ENCODE measurements at regions not wholly inside any gene's neighbourhood (a gene's known extent, or its start where the extent isn't known, plus 50 kb on each side); places are given as distances from the start of the nearest gene placed in this dataset.

DNA sequence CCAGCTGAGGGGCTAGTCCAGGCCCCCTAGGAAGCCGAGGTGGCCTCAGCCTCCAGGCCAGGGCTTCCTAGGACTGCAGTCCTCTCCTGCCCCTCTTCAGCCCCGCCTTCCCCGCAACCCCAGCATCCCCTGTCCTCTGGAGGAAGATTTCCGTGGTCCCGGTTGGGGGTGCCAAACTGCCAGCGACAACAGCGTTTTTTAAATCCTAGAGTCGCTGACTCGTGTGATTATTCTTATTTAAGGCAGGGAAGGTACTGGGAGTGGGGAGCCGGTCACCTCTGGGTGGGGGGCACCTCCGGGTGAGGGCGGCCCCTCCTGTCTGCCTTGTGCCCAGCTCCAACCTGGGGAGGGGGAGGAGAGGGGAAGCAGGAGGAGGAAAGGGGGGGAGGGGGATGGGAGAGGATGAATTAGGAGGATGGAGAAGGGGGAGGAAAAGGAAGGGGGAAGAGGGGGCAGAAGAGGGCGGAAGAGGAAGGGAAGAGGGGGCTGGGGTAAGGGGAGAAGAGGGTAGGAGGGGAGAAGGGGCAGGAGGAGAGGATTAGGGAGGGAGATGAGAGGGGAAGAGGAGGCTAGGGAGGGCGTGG, 173.1 kb upstream of the IER5L start:
- Histone ChIP-seq H3K9ac (replicated peaks; ENCODE audit: extremely low read depth, insufficient read depth, low read length) (no peak overlapping the region), H3K4me3 (replicated peaks in 1 of 3; ENCODE audit: insufficient read depth in 1 of 3, low read depth in 1 of 3, low read length in 3 of 3) (no peak overlapping the region), H3K27me3 (ENCODE audit: control insufficient read depth in 2 of 2, insufficient read depth in 2 of 2, low read length in 2 of 2) (no peaks in the 10 kb centered on the region), H3K9me1 (replicated peaks; ENCODE audit: control insufficient read depth, extremely low read depth, insufficient read depth, low read length) (no peaks in the 10 kb centered on the region), H3K27ac (ENCODE audit: insufficient read depth, low read depth, low read length) (no peak overlapping the region), H3K36me3 (ENCODE audit: control insufficient read depth in 2 of 2, extremely low read depth in 1 of 2, insufficient read depth in 2 of 2, low read length in 2 of 2) (no peaks in the 10 kb centered on the region), H2AFZ (ENCODE audit: low read depth, low read length) (no peak overlapping the region), H3K4me2 (ENCODE audit: insufficient read depth, low read length) (no peak overlapping the region), H4K20me1 (replicated peaks; ENCODE audit: control insufficient read depth, extremely low read depth, insufficient read depth, low read length) (no peaks in the 10 kb centered on the region), H3K9me3 (replicated peaks; ENCODE audit: control insufficient read depth, insufficient read depth, low read length) (no peaks in the 10 kb centered on the region), H3K79me2 (ENCODE audit: control insufficient read depth, insufficient read depth, low read length) (no peaks in the 10 kb centered on the region), H3K4me1 (ENCODE audit: control insufficient read depth, extremely low read depth, insufficient read depth, low read length) (no peaks in the 10 kb centered on the region)
- FAIRE-seq (no peak), DNase-seq (ENCODE audit: low read depth, low spot score) (no peak)
- intact Hi-C loops (cut with micrococcal nuclease) = no loop called here
- no TSS peak for BruUV-seq (replicated peaks)
- dilution Hi-C loops (cut with MboI; ENCODE audit: extremely low pct_ligation_motif_present, low sequenced_read_pairs) = no loop called here
- no peak for TF ChIP-seq POLR2AphosphoS5 (IDR thresholded peaks at IDR 0.05; ENCODE audit: insufficient read depth, low read depth, low read length)
- no peak for TF ChIP-seq FOS (IDR thresholded peaks at IDR 0.05; ENCODE audit: borderline replicate concordance, insufficient read depth, low read length)
- TF ChIP-seq JUN (IDR thresholded peaks at IDR 0.05; ENCODE audit: borderline replicate concordance, insufficient read depth, insufficient read length, low read depth) = no peak
- TF ChIP-seq, protein P1, sequence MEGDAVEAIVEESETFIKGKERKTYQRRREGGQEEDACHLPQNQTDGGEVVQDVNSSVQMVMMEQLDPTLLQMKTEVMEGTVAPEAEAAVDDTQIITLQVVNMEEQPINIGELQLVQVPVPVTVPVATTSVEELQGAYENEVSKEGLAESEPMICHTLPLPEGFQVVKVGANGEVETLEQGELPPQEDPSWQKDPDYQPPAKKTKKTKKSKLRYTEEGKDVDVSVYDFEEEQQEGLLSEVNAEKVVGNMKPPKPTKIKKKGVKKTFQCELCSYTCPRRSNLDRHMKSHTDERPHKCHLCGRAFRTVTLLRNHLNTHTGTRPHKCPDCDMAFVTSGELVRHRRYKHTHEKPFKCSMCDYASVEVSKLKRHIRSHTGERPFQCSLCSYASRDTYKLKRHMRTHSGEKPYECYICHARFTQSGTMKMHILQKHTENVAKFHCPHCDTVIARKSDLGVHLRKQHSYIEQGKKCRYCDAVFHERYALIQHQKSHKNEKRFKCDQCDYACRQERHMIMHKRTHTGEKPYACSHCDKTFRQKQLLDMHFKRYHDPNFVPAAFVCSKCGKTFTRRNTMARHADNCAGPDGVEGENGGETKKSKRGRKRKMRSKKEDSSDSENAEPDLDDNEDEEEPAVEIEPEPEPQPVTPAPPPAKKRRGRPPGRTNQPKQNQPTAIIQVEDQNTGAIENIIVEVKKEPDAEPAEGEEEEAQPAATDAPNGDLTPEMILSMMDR (IDR thresholded peaks at IDR 0.05; ENCODE audit: extremely low read depth in 1 of 2, insufficient read depth in 1 of 2, low read depth in 1 of 2, low read length in 2 of 2) = no peak
- TF ChIP-seq MYC (IDR thresholded peaks at IDR 0.05; ENCODE audit: low read depth, low read length) = no peak
- TF ChIP-seq POLR2A (IDR thresholded peaks at IDR 0.05; ENCODE audit: low read depth, low read length) = no peak
- no peak for TF ChIP-seq EZH2 (IDR thresholded peaks at IDR 0.05; ENCODE audit: borderline replicate concordance, low read depth, low read length, severe bottlenecking)
- no peak for TF ChIP-seq GATA2 (IDR thresholded peaks at IDR 0.05; ENCODE audit: insufficient read depth, insufficient read length, low read depth, low read length)
- TF ChIP-seq, protein P2, sequence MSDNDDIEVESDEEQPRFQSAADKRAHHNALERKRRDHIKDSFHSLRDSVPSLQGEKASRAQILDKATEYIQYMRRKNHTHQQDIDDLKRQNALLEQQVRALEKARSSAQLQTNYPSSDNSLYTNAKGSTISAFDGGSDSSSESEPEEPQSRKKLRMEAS (IDR thresholded peaks at IDR 0.05; ENCODE audit: insufficient read depth, insufficient read length) = no peak
- ChIA-PET POLR2A (no interaction called here), CTCF (no interaction called here)

All from endothelial cell of umbilical vein (primary cell).